Midbrain (tissue), 1 donor: ENCODE measurements at regions not wholly inside any gene's neighbourhood (a gene's known extent, or its start where the extent isn't known, plus 50 kb on each side); places are given as distances from the start of the nearest gene placed in this dataset.

Source experiments
- DNase-seq: peaks from one replicate; lab custom pipeline; 2025; lab: John Stamatoyannopoulos, UW

- DNase-seq: no peak
Measured at GRCh38 chr20:57876163-57876562, 166.3 kb upstream of the PMEPA1 start.

GRCh38 chr20:57874141-57874540, 164.3 kb upstream of the PMEPA1 start:
- DNase-seq: no peak

GRCh38 chr20:57872816-57873409, 163.1 kb upstream of the PMEPA1 start:
- no peak for DNase-seq

GRCh38 chr20:57871237-57871632, 161.4 kb upstream of the PMEPA1 start:
- DNase-seq: no peak

- DNase-seq: no peak
Measured at GRCh38 chr20:57870597-57871236, 160.9 kb upstream of the PMEPA1 start.

- DNase-seq: no peak
Measured at GRCh38 chr20:57869951-57870315, 160.1 kb upstream of the PMEPA1 start.

GRCh38 chr20:57869291-57869950, 159.6 kb upstream of the PMEPA1 start:
- DNase-seq: no peak

GRCh38 chr20:57868310-57868709, 158.5 kb upstream of the PMEPA1 start:
- no peak for DNase-seq

- DNase-seq: no peak
Measured at GRCh38 chr20:57867807-57868206, 158.0 kb upstream of the PMEPA1 start.

GRCh38 chr20:57867181-57867803, 157.5 kb upstream of the PMEPA1 start:
- DNase-seq: no peak

- no peak for DNase-seq
Measured at GRCh38 chr20:57866250-57867106, 156.7 kb upstream of the PMEPA1 start.

- no peak for DNase-seq
Measured at GRCh38 chr20:57865266-57865665, 155.5 kb upstream of the PMEPA1 start.

GRCh38 chr20:57860576-57860975, 150.8 kb upstream of the PMEPA1 start:
- DNase-seq: no peak

- DNase-seq: no peak
Measured at GRCh38 chr20:57857969-57858368, 148.2 kb upstream of the PMEPA1 start.

GRCh38 chr20:57857118-57857517, 147.3 kb upstream of the PMEPA1 start:
- DNase-seq: no peak

GRCh38 chr20:57856658-57857057, 146.8 kb upstream of the PMEPA1 start:
- DNase-seq: no peak

GRCh38 chr20:57851796-57852195, 142.0 kb upstream of the PMEPA1 start:
- no peak for DNase-seq

- DNase-seq: no peak
Measured at GRCh38 chr20:57851025-57851682, 141.3 kb upstream of the PMEPA1 start.

- DNase-seq: no peak
Measured at GRCh38 chr20:57849521-57850215, 139.9 kb upstream of the PMEPA1 start.

GRCh38 chr20:57849121-57849520, 139.3 kb upstream of the PMEPA1 start:
- no peak for DNase-seq

GRCh38 chr20:57848282-57848681, 138.5 kb upstream of the PMEPA1 start:
- DNase-seq: no peak
